ENCODE measurements at regions not wholly inside any gene's neighbourhood (a gene's known extent, or its start where the extent isn't known, plus 50 kb on each side); places are given as distances from the start of the nearest gene placed in this dataset.

DNA sequence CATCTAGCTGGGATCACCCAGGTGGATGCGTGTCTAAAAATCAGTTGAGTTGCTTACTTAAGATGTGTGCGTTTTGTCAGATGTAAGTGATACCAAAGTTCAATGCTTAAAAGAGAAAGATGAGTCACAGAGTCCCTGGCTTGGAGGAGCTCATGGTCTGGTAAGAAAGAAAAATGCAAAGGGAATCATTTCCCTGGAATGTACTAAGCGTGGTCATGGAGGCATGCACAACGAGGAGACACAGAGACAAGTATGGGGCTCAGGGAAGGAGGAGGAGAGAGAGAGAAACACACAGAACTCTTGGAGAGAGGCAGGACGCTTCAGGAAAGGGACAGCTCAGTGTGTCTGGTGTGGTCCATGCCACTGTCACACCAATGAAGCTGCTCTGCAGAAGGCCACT, 186.9 kb upstream of the GMDS start:
- no peak for TF ChIP-seq CTCF (IDR thresholded peaks at IDR 0.05)

DNA sequence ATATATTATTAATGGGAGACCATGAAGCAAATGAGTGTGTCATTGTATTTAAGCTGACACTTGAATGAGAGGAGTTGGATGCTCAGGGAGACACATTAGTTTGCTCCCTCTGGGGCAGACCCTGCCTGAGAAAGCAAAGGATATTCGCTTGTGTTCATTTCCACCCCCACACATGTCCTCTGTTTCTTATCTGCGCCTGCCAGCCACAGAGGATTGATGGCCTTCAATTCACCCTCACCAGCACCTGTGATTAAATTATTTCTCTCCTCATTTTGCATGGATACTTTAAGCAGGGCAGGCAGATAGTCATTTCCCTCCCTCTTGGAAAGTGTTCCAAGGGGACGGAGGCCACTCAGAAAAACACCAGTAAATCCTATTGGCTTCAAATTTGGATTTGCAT, 185.2 kb upstream of the GMDS start:
- no peak for TF ChIP-seq CTCF (IDR thresholded peaks at IDR 0.05)

DNA sequence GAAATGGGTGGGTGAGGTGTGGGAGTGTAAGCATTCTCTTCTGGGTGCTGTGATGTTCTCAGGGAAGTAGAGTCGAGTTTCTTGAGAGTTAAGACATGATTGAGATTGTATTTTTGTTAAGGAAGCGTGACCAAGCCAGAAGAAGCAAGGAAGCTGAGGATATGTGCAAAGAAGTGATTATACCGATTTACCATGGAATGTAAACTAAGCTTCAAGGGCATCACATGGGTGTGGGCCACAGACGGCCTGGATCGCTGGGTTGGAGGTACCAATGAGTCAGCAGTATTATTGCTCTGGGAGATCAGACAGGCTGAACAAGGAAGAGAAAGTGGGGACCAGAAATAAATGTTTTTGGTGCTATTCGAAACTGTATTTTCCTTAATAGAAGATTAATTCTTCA, 184.1 kb upstream of the GMDS start:
- TF ChIP-seq CTCF (IDR thresholded peaks at IDR 0.05) = no peak

DNA sequence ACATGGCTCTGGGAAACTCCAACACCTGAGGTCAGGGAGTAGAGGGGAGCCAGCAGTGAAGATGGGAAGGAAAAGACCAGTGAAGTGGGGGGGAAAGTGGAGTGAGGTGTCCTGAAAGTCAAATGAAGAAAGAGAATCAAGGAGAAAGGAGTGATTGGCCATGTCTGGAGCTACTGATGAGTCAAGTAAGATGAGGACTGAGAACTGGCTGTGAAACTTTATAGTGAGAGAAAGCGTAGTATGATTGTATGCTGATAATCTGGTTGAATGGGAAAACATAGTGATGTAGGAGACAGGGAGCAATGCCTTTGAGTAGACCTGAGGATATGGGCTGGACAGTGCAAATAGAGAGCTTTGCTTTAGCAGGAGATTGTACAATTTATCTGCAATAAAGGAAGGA, 183.6 kb upstream of the GMDS start:
- no peak for TF ChIP-seq CTCF (IDR thresholded peaks at IDR 0.05)

DNA sequence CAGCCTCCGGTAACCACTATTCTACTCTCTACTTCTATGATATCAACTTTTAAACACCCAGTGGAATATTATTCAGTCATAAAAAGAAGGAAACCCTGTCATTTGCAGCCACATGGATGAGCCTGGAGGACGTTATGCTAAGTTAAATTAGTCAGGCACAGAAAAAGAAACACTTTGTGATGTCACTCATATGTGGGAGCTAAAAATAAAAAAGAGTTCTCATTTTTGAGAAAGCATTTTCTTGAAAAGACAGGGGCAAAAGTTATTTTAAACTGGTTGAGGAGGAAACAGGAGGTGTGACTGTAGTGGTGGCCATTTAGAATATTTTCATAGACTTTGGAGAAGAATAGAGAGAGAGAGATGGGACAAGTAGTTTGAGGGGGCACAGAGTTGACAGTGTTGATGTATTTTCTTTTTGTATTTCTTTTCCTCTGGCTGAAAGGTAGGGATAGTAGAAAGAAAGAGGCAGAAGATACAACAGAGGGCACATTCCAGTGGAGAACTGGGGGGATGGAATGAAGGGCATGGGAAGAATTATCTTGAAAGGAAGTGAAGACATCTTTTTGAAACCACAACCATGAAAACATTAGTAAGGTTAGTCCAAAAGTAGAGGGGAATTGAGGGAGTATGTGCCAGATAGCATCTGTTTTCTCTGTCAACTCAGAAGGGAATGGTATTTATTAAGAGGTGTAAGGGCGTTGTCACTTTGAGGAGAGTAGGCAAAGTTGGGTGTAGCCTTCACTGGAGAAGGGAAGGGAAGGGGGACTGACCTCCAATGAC, 181.3 kb upstream of the GMDS start:
- TF ChIP-seq CTCF (IDR thresholded peaks at IDR 0.05) = no peak

GRCh38 chr6:2416128-2416712, 170.8 kb upstream of the GMDS start:
- no peak for TF ChIP-seq CTCF (IDR thresholded peaks at IDR 0.05)

DNA sequence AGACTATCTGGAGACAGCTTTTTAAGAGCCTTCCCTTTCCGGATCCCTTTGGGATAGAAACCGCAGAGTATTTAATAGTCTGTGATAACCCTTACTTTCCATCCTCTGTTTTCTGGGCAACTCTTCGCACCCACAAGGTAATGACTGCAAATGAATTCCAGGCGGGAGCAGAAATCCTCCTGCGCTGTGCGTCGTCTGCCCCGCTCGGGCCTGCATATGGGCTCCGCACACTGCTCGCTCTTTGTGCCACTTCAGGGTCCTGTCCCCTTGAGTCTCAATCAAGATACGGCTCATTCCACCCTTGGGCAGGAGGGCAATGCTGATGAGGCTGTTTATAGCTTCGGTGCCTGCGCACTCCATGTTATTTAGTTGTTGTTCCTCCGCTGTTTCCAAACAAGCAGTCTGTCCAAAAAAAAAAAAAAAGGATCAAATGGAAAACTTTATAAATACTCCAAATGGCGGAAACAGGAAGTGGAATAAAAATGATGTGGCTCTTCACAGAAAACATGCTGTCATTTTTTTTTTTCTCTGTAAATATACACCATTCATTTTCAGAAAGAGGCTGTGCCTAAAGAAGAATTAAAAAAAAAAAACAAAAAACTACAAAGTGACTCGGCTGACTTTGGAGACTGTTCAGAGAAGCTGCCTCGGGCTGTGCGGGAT, 169.6 kb upstream of the GMDS start:
- no peak for TF ChIP-seq CTCF (IDR thresholded peaks at IDR 0.05)

Measured in LNCAP (cell line).